NCI-H2107 treated with DMSO at 0.1 percent for 48 hours (cell line): ENCODE measurements at regions not wholly inside any gene's neighbourhood (a gene's known extent, or its start where the extent isn't known, plus 50 kb on each side); places are given as distances from the start of the nearest gene placed in this dataset.
"Not testable (repeated sequence)": the region's sequence is repeated elsewhere in the genome, so short reads cannot be mapped to it uniquely, and the experiment has no call there.

Source experiments
- DNase-seq: peaks from one replicate; lab custom pipeline; 2025; ENCODE audit not compliant: unreplicated experiment; lab: John Stamatoyannopoulos, UW

- DNase-seq = no peak
Measured at GRCh38 chr2:2464094-2464493, 133.0 kb upstream of the MYT1L start.

- DNase-seq = no peak
Measured at GRCh38 chr2:2456721-2457120, 125.6 kb upstream of the MYT1L start.

GRCh38 chr2:2455151-2455550 lies 124.1 kb upstream of the MYT1L start:
- DNase-seq = no peak

GRCh38 chr2:2452961-2453360 lies 121.9 kb upstream of the MYT1L start:
- DNase-seq = no peak

- not testable (repeated sequence) for DNase-seq
Measured at GRCh38 chr2:2451275-2451674, 120.2 kb upstream of the MYT1L start.

- no peak for DNase-seq
Measured at GRCh38 chr2:2448178-2448577, 117.1 kb upstream of the MYT1L start.

GRCh38 chr2:2422621-2423020 lies 91.5 kb upstream of the MYT1L start:
- no peak for DNase-seq

GRCh38 chr2:2413525-2413924 lies 82.5 kb upstream of the MYT1L start:
- DNase-seq = no peak

GRCh38 chr2:2410987-2411386 lies 79.9 kb upstream of the MYT1L start:
- DNase-seq = no peak

GRCh38 chr2:2409481-2409880 lies 78.4 kb upstream of the MYT1L start:
- no peak for DNase-seq

GRCh38 chr2:2405780-2406179 lies 74.7 kb upstream of the MYT1L start:
- no peak for DNase-seq

- DNase-seq = no peak
Measured at GRCh38 chr2:2400286-2401038, 69.4 kb upstream of the MYT1L start.

- no peak for DNase-seq
Measured at GRCh38 chr2:2399396-2399795, 68.3 kb upstream of the MYT1L start.

GRCh38 chr2:2392332-2392731 lies 61.3 kb upstream of the MYT1L start:
- no peak for DNase-seq

- DNase-seq = no peak
Measured at GRCh38 chr2:2389215-2389614, 58.1 kb upstream of the MYT1L start.
